HG03469 (cell line): ENCODE measurements at regions not wholly inside any gene's neighbourhood (a gene's known extent, or its start where the extent isn't known, plus 50 kb on each side); places are given as distances from the start of the nearest gene placed in this dataset.

Experiments used
- ATAC-seq: cut with Tn5 transposase; IDR thresholded peaks from one replicate; pipeline ENCODE4 v1.9.1; 2021; ENCODE audit warnings: mild to moderate bottlenecking, moderate library complexity, moderate number of reproducible peaks; ENCODE audit not compliant: unreplicated experiment

DNA sequence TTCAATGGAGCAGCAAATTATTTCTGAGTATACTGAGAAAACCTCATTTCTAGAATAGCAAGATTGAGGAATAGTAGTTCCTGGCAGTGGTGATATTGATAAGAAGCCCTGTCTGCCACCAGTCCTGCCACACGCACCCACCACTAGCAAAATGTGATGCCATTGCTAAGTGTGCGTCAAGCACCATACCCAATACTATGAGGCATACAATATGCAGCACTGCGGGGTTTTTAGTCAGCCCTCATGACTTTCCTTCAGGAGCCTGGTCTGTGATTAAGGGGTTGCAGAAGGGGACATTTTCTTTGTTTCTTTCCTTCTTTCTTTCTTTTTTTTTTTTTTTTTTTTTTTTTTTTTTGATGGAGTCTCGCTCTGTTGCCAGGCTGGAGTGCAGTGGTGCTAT lies 128.7 kb upstream of the USP38 start:
- ATAC-seq, result no peak

DNA sequence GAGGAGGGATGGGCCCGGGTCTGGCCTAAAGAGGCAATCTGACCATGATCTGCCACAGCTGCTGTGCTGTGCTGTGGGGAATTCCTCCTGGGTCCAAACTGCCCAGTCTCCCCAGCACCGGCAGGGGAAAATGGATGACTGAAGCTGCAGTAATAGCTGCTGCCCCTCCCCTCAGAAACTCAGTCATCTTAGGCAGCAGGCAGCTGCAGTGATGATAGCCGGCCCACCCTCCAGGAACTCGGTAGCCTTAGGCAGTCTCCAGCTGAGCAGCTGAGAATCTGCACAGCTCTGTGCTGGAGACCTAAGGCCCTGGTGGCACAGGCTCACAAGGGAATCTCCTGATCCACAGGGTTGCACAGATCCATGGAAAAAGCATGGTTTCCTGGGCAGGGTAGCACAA lies 113.4 kb upstream of the USP38 start:
- ATAC-seq, result no peak

DNA sequence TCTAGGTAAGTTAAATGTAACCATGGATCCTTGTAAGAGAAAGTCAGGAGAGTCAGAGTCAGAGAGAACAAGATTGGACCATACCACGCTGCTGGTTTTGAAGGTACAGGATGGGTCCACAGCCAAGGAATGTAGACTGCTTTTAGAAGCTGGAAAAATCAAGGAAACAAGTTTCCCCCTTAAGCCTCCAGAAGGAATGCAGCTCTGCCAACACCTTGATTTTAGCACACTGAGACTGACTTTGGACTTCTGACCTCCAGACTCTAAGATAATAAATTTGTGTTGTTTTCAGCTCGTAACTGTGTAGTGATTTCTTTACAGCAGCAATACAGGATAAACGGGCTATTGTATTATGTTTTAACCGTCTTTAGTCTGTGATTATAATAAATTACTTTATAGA lies 108.0 kb upstream of the USP38 start:
- no peak for ATAC-seq

DNA sequence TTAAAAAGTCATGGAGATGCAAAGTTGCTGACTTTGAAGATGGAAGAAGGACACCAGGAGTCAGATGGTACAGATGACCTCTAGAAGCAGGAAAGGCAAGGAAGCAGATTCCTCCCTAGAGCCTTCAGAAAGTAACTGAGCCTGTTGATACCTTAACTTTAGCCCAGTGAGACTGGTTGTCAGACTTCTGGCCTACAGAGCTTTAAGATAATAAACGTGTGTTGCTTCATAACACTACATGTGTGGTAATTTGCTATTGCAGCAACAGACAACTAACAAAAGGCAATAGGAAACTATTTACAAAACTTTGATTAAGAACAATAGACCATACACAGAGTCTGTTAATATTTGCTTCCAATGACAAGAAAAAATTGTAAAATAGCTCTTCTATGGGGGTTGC lies 102.0 kb upstream of the USP38 start:
- ATAC-seq, result no peak

DNA sequence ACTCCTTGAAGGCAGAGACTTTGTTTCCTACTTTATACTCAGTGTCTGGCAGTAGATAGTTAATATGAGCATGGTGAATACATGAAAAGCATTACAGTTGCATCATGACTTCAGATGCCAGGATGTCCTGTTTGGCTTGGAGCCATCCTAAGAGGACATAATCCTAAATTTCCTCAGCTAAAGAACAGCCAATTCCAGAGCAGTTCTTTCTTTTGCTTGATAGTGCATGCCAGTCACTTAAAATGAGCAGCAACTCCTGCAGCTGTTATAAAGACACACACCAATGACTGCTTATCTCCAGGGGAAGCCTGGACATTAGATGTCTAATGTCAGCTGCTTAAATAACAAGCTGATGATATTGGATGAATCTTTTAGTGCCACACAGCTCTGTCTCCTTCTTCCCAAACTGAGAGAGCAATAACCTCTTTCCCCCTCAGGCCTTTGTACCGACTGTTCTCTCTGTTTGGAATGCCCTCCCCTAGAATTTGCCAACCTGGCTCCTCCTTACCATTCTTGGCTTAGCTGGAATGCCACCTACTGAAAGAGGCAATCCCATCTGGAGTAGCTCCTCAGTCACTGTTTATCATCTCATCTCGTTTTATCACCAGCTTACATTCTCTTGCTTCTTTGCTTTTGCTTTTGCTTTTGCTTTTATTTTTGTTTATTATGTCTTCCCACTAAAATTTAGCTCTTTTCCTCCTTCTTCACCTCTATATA lies 100.8 kb upstream of the USP38 start:
- no peak for ATAC-seq

DNA sequence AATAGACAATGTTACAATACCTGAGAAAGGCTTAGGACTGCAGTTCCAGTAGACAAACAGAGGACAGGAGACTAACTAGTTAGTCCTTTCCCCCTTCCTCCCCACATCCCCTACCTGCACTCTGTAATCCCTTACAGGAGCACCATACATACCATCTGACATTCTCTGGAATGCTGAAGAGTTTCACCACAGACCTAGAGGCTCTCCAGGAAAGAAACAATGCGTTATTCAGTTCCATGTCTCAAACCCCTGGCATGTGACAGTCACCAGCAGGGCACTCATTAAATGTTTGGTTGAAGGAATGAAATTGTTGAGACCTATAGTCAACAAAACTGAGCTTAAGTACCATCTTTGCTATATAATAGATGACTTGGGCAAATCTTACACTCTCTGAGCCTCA lies 100.2 kb upstream of the USP38 start:
- no peak for ATAC-seq

DNA sequence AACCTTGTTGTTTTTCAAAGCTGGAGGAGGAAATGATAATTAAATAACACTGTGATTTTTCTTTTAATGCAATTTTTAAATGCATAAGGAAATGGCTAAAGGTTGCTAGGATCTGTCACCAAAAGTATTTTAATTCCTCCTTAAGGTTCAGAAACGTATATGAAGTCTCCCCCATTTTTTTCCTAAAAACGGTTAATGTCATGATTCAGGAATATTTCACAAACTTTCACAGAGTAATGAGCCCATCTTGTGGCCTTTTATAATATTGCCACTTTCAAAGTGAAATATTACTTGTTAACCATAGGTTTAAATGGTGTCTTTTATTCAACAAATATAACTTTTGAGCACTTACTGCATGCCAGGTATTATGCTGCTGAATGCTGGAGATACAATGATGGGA lies 99.5 kb upstream of the USP38 start:
- ATAC-seq, result no peak

DNA sequence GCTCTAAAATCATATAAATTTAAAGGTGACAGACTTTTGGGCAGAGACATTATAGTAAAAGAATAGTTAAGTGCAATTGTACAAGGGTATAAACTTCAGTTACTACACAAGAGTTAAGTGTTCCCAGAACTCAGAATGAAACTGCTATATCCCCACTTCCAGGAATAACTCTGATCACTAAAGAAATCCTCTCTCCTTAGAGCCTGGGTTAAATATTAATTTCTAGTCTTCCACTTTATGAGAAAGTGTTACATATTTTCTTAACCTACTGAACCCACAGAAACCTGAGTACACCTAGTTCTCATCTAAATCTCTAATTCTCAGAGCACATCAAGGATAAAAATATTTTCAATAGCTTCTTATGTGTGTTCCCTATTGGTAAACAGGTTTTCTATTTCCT lies 99.1 kb upstream of the USP38 start:
- no peak for ATAC-seq

DNA sequence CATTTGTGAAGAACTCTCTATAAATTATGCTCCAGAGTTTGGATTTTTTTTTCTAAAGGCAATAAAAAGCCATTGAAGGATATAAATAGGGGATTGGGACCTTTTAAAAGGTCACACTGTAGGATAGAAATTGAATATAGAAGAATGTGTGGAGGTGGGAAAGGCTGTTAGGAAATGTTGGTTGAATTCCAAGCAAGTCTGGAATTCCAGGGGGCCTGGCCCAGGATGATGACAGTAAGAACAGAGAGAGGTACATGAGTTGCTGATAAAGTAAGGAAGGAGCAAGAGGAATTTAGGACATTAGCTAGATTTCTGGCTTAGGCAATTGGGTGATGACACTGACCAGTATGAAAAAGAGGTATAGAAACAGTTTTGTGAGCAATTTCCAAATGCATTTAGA lies 95.4 kb upstream of the USP38 start:
- ATAC-seq, result no peak

DNA sequence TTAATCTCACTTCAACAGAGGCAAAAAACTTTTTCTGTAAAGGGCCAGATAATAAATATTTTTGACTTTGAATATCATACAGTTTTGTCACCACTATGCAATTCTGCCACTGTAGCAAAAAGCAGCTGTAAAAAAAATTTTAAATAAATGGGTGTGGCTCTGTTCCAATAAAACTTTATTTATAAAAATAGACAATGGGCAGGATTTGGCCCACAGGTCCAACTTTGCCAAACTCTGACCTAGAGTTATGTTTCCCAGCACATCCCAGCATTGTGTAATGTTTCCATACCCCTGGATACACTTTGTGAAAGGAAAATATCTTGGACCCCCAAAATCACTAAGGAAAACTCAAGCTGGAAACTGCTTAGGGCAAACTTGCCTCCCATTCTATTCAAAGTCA lies 94.9 kb upstream of the USP38 start:
- ATAC-seq, result no peak

DNA sequence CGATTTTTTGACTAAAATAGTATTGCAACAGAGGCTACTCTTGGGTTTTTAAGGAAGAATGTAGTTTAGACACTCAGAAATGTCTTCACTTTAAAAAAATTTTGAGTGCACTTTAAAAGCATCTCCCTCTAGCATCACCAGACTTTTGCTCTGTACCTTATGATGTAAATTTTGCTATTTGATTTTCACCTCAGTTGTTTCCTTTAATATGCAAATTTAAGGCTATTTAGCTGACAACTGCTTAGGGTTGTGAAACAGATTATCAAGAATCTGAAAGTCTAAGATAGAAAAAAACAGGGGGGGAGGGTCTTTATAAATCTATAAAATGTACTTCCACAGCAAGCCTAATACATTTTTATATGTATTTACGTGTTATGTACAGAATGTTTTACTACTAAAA lies 92.9 kb upstream of the USP38 start:
- ATAC-seq, result no peak

DNA sequence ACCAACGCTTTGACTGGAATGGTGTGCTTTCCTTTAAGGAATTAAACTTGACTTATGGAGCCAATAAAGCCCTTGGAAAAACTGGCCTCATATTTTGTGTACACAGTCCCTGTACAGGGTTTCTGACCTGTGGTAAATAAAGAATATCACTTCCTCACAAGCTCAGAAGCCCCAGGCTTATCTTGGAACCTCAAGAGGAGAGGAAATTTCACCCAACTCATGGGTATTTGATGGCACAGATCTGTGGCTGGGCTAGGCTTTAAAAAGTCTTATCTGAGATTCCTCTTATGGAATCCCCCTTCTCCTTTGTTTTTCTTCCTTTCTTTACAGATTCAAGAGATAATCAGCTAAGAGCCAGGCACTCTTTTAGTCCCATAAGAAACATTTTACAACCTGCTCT lies 89.3 kb upstream of the USP38 start:
- ATAC-seq, result no peak

DNA sequence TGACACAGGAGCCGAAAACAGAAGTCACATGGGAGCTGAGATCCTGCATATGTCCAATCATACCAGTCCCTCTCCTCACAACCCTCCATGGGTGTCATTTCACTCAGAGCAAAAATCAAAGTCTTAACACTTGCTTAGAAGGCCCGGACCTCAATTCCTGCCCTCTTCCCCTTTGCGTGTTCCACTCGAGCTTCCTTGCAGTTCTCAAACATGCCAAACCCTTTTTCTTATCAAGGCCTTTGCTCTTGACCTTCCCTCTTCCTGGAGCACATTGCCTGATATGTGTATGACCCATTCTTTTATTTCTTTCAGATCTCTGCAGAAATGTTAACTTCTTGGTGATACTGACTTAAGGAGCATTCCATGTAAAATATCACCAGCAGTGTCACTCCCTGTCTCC lies 87.0 kb upstream of the USP38 start:
- no peak for ATAC-seq

DNA sequence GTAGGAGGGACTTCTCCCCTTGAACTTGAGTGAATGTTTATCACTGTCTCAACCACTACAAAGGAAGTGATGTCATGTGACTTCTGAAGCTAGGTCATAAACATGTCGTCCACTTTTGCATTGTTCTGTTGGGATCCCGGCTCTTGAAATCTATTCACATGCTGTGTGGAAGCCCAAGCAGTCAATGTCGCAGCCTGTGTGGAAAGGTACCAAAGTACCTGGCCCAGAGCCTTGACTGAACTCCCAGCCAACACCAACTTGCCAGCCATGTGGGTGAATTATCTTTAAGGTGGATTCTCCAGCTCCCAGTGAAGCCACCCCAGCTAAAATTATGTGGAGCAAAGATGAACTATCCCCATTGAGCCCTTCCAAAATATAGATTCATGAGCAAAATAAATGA lies 85.0 kb upstream of the USP38 start:
- no peak for ATAC-seq

DNA sequence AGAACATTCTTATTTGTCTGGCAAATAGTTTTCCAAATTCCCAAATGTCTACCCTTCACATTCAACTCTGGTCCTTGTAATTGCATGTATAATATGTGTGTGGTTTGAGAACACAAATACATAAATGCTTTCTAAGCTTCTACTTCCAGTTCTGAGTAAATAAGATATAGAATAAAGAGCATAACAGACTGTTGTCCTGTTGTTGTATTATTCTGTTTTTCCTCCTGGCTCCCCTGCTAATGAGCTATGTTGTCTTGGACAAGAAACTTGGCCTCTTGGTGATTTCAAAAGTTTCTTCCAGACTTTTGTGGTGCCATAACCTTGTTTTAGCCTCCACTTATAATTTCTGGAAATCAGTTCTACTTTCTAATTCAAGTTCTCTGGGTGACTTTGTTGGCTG lies 75.3 kb upstream of the USP38 start:
- ATAC-seq, result no peak

DNA sequence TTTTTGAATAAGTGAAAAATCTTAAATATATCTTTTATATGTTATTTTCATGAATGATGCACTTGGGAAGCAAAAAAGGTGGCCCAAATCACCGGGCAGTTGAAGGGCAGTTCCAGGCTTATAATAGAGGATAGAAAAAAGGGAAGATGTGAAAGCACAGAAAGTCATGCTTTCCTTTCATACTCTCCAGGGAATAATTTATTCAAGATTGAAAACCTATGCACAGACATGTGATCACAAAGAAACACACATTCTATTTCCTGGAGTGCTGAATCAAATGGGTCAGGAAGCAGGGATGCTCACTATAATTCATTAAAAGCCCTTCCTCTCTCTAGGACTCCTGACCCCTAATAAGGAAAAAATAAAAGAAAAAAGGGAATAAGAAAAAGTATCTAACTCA lies 66.1 kb upstream of the USP38 start:
- no peak for ATAC-seq

DNA sequence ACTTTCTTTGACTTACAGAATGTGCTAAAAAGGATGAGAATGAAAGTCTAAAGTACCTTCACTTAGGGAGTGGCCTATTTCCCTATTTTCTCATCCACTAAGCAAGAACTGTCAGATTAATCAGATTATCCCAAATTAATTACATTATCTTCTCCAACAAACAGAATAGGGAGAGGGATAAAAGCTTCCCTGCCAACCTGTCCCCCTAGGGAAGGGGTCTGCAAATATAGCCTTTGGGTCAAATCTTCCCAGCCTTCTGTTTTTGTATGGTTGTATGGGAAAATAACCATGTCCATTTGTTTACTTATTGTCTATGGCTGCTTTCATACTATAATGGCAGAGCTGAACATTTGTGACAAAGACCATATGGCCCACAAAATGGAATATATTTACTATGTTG lies 57.1 kb upstream of the USP38 start:
- ATAC-seq, result no peak

DNA sequence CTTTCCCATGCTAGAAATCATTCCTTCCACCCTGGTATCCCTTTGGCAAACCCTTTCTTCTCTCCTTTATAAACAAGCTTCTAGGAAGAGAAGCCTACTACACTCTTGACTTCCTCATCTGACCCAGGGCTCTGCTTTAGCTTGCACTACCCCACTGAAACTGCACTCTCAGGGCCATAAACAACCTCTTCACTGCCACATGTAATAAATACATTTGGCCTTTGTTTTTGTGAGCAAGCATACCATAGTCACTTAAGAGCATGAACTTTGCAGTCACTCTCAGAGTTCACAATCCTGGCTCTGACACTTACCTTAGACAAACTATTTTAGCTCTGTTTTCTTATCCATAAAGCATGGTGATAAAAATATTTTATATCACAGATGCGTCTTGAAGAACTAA lies 50.7 kb upstream of the USP38 start:
- ATAC-seq, result no peak
